ENCODE measurements at regions not wholly inside any gene's neighbourhood (a gene's known extent, or its start where the extent isn't known, plus 50 kb on each side); places are given as distances from the start of the nearest gene placed in this dataset.

- no peaks in the 10 kb centered on the region for H3K36me3 Mint-ChIP-seq (ENCODE audit: insufficient read depth)
- H3K4me3 Mint-ChIP-seq, result no peak overlapping the region
Observed at GRCh38 chr2:19519045-19519444, 160.6 kb upstream of the OSR1 start.

DNA sequence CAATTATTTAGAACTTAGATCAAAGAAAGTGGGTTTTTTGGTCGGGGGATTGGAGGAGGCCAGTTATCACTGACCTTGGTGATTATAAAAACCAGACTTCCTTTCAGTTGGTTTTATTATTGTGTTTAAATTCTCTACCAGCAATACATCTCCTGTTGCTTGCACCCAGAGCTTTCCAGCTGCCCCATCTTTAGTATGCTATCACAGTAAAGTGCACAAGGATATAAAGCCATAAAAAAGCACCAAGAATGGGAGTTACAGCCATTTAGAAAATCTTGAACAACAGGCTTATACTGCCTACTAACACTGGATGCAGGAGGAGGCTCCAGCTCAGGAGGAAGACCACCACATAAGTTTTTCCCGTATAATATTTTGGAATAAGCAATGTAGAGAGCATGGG lies 148.7 kb upstream of the OSR1 start:
- DNase-seq (no peak), ATAC-seq (replicated peaks) (no peak)
- no peaks in the 10 kb centered on the region for H3K36me3 Mint-ChIP-seq (ENCODE audit: insufficient read depth)
- H3K27me3 Mint-ChIP-seq, result peaks cover 33 to 54% of the 10 kb centered on the region in 2 donors
- no peak overlapping the region for H3K27ac Mint-ChIP-seq
- peaks cover 0 to 6% of the 10 kb centered on the region in 2 donors for H3K9me3 Mint-ChIP-seq
- H3K4me1 Mint-ChIP-seq (ENCODE audit: low read depth in 2 of 2), result no peaks in the 10 kb centered on the region
- H3K4me3 Mint-ChIP-seq, result no peak overlapping the region

More at GRCh38 chr2:19519045-19519444, 160.6 kb upstream of the OSR1 start:
- DNase-seq, result no peak
- Mint-ChIP-seq H3K4me1 (ENCODE audit: low read depth in 2 of 2) (no peaks in the 10 kb centered on the region), H3K9me3 (no peaks in the 10 kb centered on the region), H3K27ac (no peak overlapping the region), H3K27me3 (peaks cover 2 to 10% of the 10 kb centered on the region in 2 donors)
- no peak for ATAC-seq (replicated peaks)

DNA sequence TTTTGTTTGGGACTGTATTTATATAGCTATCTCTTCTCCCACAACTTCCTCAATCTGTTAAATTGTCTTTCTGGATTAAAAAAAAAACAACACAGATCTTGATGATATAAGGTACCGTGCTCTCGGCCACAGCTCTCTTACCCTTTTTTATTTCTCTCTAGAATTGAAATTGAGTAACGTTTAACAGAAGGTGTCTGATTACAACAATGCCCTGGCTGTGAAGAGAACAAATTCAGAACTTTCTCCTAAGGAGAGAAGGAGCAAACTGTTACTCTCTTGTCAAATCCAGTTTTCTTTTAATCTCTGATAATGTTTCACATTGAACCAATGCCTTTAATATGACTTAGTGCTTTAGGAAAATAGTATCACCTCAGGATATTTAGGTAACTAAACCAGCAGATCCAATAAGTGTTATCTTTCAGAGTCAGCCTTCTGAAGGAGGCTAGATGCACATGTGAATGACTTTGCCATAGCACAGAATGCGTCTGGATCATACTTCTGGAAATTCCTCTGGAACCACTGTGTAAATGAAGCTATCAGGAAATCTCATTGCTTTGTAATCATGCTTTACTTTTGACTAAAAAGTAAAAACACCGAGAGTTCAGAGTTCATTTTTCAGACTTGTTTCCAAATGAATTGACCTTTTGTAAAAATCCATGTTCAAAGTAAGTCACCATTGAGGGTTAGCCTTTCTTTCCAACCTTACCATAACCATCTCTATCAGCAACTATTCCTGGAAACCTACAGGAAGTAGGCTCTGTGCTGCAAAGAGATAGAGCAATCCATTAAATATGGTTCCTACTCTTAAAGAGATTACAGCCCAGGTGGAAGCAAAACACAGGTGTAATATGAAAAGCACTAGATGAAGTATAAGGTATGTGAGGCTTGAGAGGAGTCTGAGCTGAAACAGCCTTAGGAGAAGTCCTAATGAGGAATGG lies 147.0 kb upstream of the OSR1 start:
- H3K4me3 Mint-ChIP-seq, result no peak overlapping the region
- no peaks in the 10 kb centered on the region for H3K4me1 Mint-ChIP-seq (ENCODE audit: low read depth in 2 of 2)
- no peaks in the 10 kb centered on the region for H3K36me3 Mint-ChIP-seq (ENCODE audit: insufficient read depth)
- no peak overlapping the region for H3K27ac Mint-ChIP-seq
- peaks cover 0 to 6% of the 10 kb centered on the region in 2 donors for H3K9me3 Mint-ChIP-seq
- peaks cover 33 to 45% of the 10 kb centered on the region in 2 donors for H3K27me3 Mint-ChIP-seq
- DNase-seq (no peak), ATAC-seq (replicated peaks) (no peak)

DNA sequence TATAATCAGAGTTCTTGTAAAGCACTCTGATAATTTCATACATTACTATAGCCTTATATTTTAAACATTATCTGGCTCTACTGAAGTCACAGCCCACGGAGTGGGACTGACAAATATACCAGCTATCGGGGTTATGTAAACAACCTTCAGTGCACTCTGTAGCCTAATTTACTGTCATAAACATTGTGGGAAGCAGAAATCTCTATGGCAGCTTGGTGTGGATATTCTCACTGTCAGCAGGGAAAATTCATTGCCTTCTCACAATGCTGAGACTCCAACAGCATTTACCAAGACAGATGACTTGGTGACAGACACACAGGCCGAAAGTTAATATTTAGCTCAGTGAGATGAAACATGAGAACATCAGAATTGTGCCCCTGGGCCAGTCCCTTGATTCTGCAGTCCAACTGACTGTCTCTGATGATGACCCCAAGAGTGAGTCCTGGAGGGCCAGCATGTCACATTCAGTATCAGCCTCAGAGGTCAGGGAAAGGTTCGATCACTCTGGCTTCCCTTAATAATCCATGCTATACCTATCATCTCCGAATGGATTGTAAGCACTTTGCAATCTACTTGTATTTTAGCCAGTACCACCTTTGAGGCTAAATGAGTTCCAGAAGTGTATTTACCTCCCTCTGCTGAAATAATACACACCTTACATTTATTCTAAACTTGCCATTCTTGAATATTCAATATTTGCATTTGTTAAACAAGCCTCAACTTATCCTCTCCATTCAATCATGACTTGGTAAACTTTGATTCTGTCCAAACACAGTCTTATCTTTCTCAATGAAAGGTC lies 146.2 kb upstream of the OSR1 start:
- no peaks in the 10 kb centered on the region for H3K36me3 Mint-ChIP-seq (ENCODE audit: insufficient read depth)
- no peak overlapping the region for H3K27ac Mint-ChIP-seq
- peaks cover 0 to 6% of the 10 kb centered on the region in 2 donors for H3K9me3 Mint-ChIP-seq
- peaks cover 33 to 45% of the 10 kb centered on the region in 2 donors for H3K27me3 Mint-ChIP-seq
- H3K4me3 Mint-ChIP-seq, result no peak overlapping the region
- no peak for DNase-seq
- no peak for ATAC-seq (replicated peaks)
- no peaks in the 10 kb centered on the region for H3K4me1 Mint-ChIP-seq (ENCODE audit: low read depth in 2 of 2)

DNA sequence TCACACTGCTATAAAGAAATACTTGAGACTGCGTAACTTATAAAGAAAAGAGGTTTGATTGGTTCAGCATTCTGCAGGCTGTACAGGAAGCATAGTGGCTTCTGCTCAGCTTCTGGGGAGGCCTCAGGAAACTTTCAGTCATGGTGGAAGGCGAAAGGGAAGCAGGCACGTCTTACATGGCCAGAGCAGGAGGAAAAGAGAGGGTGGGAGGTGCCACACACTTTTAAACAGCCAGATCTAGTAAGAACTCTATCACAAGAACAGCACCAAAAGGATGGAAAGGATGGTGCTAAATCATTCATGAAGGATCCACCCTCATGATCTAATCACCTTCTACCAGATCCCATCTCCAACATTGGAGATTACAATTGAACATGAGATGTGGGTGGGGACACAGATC lies 145.5 kb upstream of the OSR1 start:
- no peak for ATAC-seq (replicated peaks)
- no peak for DNase-seq
- no peaks in the 10 kb centered on the region for H3K36me3 Mint-ChIP-seq (ENCODE audit: insufficient read depth)
- no peak overlapping the region for H3K4me3 Mint-ChIP-seq
- H3K27me3 Mint-ChIP-seq, result peaks cover 33 to 44% of the 10 kb centered on the region in 2 donors
- H3K9me3 Mint-ChIP-seq, result peaks cover 0 to 6% of the 10 kb centered on the region in 2 donors
- H3K4me1 Mint-ChIP-seq (ENCODE audit: low read depth in 2 of 2), result no peaks in the 10 kb centered on the region
- no peak overlapping the region for H3K27ac Mint-ChIP-seq

DNA sequence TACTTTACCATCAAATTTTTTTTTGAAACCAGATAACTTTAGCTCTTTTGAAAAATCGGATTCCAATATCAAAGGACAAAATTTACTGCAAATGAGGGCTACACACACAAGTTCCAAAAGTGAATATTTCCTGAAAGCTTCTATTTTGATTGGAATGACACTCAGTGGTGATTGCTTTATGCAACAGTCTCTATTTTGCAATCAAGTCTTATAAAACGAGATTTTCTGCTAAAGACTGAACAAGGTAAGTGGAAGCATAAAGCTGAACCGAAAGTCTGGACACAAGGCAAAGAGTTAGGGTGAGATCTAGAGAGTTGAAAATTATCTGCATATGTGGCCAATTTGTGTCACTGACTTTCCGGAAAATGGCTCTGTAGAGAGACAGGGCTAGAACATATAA lies 145.0 kb upstream of the OSR1 start:
- Mint-ChIP-seq H3K4me1 (ENCODE audit: low read depth in 2 of 2) (no peaks in the 10 kb centered on the region), H3K9me3 (peaks cover 0 to 6% of the 10 kb centered on the region in 2 donors), H3K27me3 (peaks cover 33 to 40% of the 10 kb centered on the region in 2 donors), H3K27ac (no peak overlapping the region), H3K4me3 (no peak overlapping the region), H3K36me3 (ENCODE audit: insufficient read depth) (no peaks in the 10 kb centered on the region)
- DNase-seq (no peak), ATAC-seq (replicated peaks) (no peak)

DNA sequence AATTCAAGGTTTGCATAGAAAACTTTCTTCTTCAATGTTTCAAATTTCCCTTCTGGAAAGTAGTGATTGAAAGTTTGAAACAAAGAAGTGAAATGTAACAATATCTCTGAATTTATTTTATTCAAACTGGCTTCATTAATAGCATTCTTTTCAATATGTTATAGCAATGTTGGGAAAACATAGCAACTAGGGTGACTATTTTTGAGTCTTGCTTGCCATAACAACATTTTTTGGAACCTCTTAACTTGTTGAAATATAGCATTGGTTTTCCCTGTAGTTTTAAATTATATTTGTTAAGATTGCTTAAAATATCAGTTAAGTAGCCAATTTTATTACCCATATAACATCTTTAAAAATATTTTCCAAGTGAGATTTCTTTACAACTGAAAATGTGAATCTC lies 141.7 kb upstream of the OSR1 start:
- DNase-seq (no peak), ATAC-seq (replicated peaks) (no peak)
- H3K27ac Mint-ChIP-seq, result no peak overlapping the region
- no peak overlapping the region for H3K4me3 Mint-ChIP-seq
- H3K27me3 Mint-ChIP-seq, result peaks cover 17 to 25% of the 10 kb centered on the region in 2 donors
- H3K36me3 Mint-ChIP-seq (ENCODE audit: insufficient read depth), result no peaks in the 10 kb centered on the region
- H3K4me1 Mint-ChIP-seq (ENCODE audit: low read depth in 2 of 2), result no peaks in the 10 kb centered on the region
- peaks cover 0 to 6% of the 10 kb centered on the region in 2 donors for H3K9me3 Mint-ChIP-seq

GRCh38 chr2:19496646-19497045 lies 138.2 kb upstream of the OSR1 start:
- Mint-ChIP-seq H3K27me3 (peaks cover 18 to 28% of the 10 kb centered on the region in 2 donors), H3K4me1 (ENCODE audit: low read depth in 2 of 2) (no peaks in the 10 kb centered on the region), H3K27ac (no peak overlapping the region), H3K36me3 (ENCODE audit: insufficient read depth) (peaks cover 2% of the 10 kb centered on the region), H3K9me3 (no peaks in the 10 kb centered on the region), H3K4me3 (no peak overlapping the region)
- ATAC-seq (replicated peaks), result no peak
- DNase-seq, result no peak

- Mint-ChIP-seq H3K27ac (no peak overlapping the region), H3K9me3 (no peaks in the 10 kb centered on the region), H3K4me3 (no peak overlapping the region), H3K27me3 (peaks cover 41 to 48% of the 10 kb centered on the region in 2 donors), H3K4me1 (ENCODE audit: low read depth in 2 of 2) (no peaks in the 10 kb centered on the region), H3K36me3 (ENCODE audit: insufficient read depth) (peaks cover 2% of the 10 kb centered on the region)
- ATAC-seq (replicated peaks) (no peak), DNase-seq (no peak)
Observed at GRCh38 chr2:19494241-19494640, 135.8 kb upstream of the OSR1 start.

DNA sequence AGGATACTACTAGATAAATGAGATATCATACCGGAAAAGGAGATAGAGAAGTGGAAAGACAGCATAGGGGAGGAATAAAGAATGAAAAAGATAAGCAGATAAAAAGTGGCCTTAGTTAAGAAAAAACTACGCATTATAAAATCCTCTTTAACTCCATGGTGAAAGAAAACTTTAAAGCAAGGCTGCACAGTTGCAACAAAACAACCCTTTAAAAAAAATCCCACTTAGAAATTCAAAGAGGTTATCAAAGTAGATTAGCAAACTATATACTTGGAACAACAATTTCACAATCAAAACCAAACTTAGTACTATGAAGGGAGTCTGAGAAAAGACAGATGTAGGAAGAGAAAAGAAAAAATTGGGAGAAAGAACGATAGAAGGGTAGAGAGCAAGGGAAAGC lies 133.4 kb upstream of the OSR1 start:
- ATAC-seq (replicated peaks) (no peak), DNase-seq (no peak)
- H3K27ac Mint-ChIP-seq, result no peak overlapping the region
- H3K4me1 Mint-ChIP-seq (ENCODE audit: low read depth in 2 of 2), result no peaks in the 10 kb centered on the region
- H3K9me3 Mint-ChIP-seq, result no peaks in the 10 kb centered on the region
- H3K27me3 Mint-ChIP-seq, result peaks cover 47 to 53% of the 10 kb centered on the region in 2 donors
- no peak overlapping the region for H3K4me3 Mint-ChIP-seq
- peaks cover 2% of the 10 kb centered on the region for H3K36me3 Mint-ChIP-seq (ENCODE audit: insufficient read depth)

DNA sequence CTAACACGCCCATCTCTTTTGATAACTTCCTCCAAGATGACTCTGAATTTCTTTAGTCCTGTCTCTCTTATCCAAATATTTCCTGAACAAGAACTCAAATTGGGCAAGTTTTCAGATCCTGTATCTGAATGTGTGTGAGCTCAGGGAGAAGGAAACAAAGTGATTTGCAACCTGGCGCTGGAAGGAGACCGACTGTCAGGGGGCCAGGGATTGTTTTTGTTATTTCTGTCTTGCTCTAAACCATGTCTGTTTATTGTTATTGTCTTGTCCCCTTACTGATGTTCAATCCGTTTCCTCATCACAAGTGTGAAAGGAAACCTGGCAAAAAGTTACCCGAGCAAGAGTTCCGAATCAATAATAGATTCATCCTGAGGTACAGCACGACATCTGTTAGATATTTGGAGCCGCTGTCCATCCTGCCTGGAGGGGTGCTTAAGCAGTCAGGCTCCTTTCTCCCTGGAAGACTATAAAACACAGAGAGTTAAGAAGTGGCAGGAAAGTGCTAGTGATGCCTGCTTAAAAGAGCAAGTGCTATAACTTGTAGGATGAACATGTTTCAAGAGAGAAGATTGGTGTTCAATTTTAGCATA lies 132.5 kb upstream of the OSR1 start:
- peaks cover 2% of the 10 kb centered on the region for H3K36me3 Mint-ChIP-seq (ENCODE audit: insufficient read depth)
- H3K4me1 Mint-ChIP-seq (ENCODE audit: low read depth in 2 of 2), result no peaks in the 10 kb centered on the region
- no peak overlapping the region for H3K4me3 Mint-ChIP-seq
- no peaks in the 10 kb centered on the region for H3K9me3 Mint-ChIP-seq
- no peak overlapping the region for H3K27ac Mint-ChIP-seq
- DNase-seq (no peak), ATAC-seq (replicated peaks) (no peak)
- peaks cover 47 to 54% of the 10 kb centered on the region in 2 donors for H3K27me3 Mint-ChIP-seq

GRCh38 chr2:19488009-19488691 lies 129.7 kb upstream of the OSR1 start:
- Mint-ChIP-seq H3K4me1 (ENCODE audit: low read depth in 2 of 2) (no peaks in the 10 kb centered on the region), H3K27ac (no peak overlapping the region), H3K4me3 (no peak overlapping the region), H3K36me3 (ENCODE audit: insufficient read depth) (peaks cover 2% of the 10 kb centered on the region), H3K27me3 (peaks cover 43 to 44% of the 10 kb centered on the region in 2 donors), H3K9me3 (no peaks in the 10 kb centered on the region)
- ATAC-seq (replicated peaks) (no peak), DNase-seq (no peak)

GRCh38 chr2:19484736-19485135 lies 126.3 kb upstream of the OSR1 start:
- ATAC-seq (replicated peaks), result no peak
- DNase-seq, result no peak
- H3K9me3 Mint-ChIP-seq, result no peaks in the 10 kb centered on the region
- peaks cover 11 to 18% of the 10 kb centered on the region in 2 donors for H3K27me3 Mint-ChIP-seq
- no peak overlapping the region for H3K4me3 Mint-ChIP-seq
- no peaks in the 10 kb centered on the region for H3K4me1 Mint-ChIP-seq (ENCODE audit: low read depth in 2 of 2)
- H3K36me3 Mint-ChIP-seq (ENCODE audit: insufficient read depth), result no peaks in the 10 kb centered on the region
- no peak overlapping the region for H3K27ac Mint-ChIP-seq

Data from effector memory CD8-positive, alpha-beta T cell (primary cell).